ENCODE measurements at regions not wholly inside any gene's neighbourhood (a gene's known extent, or its start where the extent isn't known, plus 50 kb on each side); places are given as distances from the start of the nearest gene placed in this dataset.

GRCh38 chr6:95232446-95232845, 344.9 kb upstream of the MANEA start:
- TF ChIP-seq CTCF (IDR thresholded peaks at IDR 0.05): no peak
- no peak for TF ChIP-seq POLR2A (IDR thresholded peaks at IDR 0.05)

Measured in prostate gland (tissue), 2 donors.